ENCODE measurements at regions not wholly inside any gene's neighbourhood (a gene's known extent, or its start where the extent isn't known, plus 50 kb on each side); places are given as distances from the start of the nearest gene placed in this dataset.

DNA sequence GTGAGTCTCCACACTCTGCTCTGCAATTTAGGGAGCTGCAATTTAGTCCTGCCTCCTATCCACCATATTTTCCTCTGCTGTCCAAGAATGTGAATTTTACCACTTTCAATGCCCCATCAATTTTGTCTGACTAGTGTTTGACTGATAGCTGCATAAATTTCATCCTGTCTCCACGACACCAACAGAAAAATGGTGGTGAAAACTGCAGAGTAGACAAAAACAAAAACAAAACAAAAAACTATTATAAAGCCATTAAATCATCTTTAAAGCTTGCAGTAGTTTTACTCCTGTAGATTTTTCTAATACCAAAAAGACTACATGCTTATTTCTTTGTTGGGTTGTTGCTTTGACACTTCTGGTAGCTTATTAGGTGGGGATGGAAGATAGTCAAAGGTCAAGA is 322.0 kb downstream of the PAX1 start:
- TF ChIP-seq POLR2A (IDR thresholded peaks at IDR 0.05) (no peak), CTCF (IDR thresholded peaks at IDR 0.05) (no peak), EP300 (IDR thresholded peaks at IDR 0.05) (no peak)
